Subcutaneous abdominal adipose tissue (tissue), 5 donors: ENCODE measurements at regions not wholly inside any gene's neighbourhood (a gene's known extent, or its start where the extent isn't known, plus 50 kb on each side); places are given as distances from the start of the nearest gene placed in this dataset.

Experiments
- H3K27ac ChIP-seq: one replicate; pipeline ENCODE4 v1.7.0; 2013; ENCODE audit warnings: low read depth, mild to moderate bottlenecking, inconsistent platforms, low read length, moderate library complexity
- H3K27me3 ChIP-seq, 5 donors: one replicate each; pipeline ENCODE4 v1.7.0; 2013; ENCODE audit warnings: low read length in 5 of 5, inconsistent platforms in 1 of 5; ENCODE audit not compliant: control insufficient read depth in 5 of 5, insufficient read depth in 4 of 5
- H3K36me3 ChIP-seq, 5 donors: one replicate each; pipeline ENCODE4 v1.7.0; 2013; ENCODE audit warnings: low read length in 5 of 5; ENCODE audit not compliant: control insufficient read depth in 5 of 5, insufficient read depth in 5 of 5
- H3K4me1 ChIP-seq, 5 donors: one replicate each; pipeline ENCODE4 v1.7.0; 2013; ENCODE audit warnings: low read length in 5 of 5, mild to moderate bottlenecking in 3 of 5, moderate library complexity in 1 of 5; ENCODE audit not compliant: control insufficient read depth in 5 of 5, insufficient read depth in 5 of 5
- H3K4me3 ChIP-seq, 5 donors: one replicate each; pipeline ENCODE4 v1.7.0; 2013; ENCODE audit warnings: low read length in 5 of 5, low read depth in 1 of 5
- H3K9ac ChIP-seq, 5 donors: one replicate each; pipeline ENCODE4 v1.7.0; 2013; ENCODE audit warnings: low read length in 5 of 5, mild to moderate bottlenecking in 4 of 5, moderate library complexity in 3 of 5
- H3K9me3 ChIP-seq, 5 donors: one replicate each; pipeline ENCODE4 v1.7.0; 2013; ENCODE audit warnings: low read length in 5 of 5; ENCODE audit not compliant: control insufficient read depth in 5 of 5
- donor health status: healthy.
- donor health status: healthy.
- donor health status: healthy.
- donor health status: healthy.
- donor health status: healthy.

DNA sequence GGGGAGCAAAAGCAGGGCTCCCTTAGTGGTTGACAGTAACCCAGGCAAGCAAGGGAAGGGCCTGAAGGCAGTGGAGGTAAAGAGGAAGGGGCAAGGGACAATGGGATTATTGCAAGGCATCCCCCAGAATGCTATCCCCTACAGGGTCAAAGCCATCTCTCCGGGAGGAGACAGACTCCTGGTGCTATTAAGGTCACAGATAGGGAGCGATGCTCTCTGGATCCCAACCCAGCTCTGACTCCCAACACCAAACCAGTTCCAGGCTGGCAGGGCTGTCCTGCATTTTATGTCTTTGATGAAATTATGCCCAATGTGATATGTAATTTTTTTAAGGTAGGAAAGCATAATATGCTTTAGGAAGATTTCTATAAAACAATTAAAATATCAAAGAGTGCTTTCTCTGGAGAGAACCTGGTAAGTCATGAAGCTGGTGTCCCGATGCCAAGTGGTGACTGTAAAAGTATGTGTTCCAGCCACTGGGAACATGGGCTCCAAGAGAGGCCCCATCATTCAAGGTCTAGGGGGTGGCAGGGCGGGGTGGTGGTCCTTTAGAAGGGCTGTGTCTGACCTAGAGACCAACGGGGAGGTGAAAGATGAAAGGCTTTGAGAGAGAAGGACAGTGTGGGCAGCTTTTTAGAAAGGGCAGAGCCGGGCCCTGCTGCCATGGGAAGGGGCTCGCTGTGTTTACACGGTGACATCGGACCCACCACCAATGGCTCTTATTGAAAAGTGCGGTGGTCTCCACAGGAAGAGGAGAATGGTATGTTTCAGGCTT, 276.5 kb downstream of the CDC5L start:
- Histone ChIP-seq H3K4me1 (peaks cover 0 to 6% (median 4%) of the 10 kb centered on the region in 5 donors), H3K9ac (no peak overlapping the region), H3K36me3 (no peaks in the 10 kb centered on the region), H3K4me3 (no peak overlapping the region), H3K9me3 (no peaks in the 10 kb centered on the region), H3K27ac (no peak overlapping the region), H3K27me3 (peaks cover 0 to 4% (median 0%) of the 10 kb centered on the region in 5 donors)

- Histone ChIP-seq H3K4me1 (peaks cover 0 to 6% (median 4%) of the 10 kb centered on the region in 5 donors), H3K36me3 (no peaks in the 10 kb centered on the region), H3K9ac (no peak overlapping the region), H3K27me3 (peaks cover 0 to 4% (median 0%) of the 10 kb centered on the region in 5 donors), H3K9me3 (no peaks in the 10 kb centered on the region), H3K4me3 (no peak overlapping the region), H3K27ac (no peak overlapping the region)
Observed at GRCh38 chr6:44664716-44665115, 277.2 kb downstream of the CDC5L start.

DNA sequence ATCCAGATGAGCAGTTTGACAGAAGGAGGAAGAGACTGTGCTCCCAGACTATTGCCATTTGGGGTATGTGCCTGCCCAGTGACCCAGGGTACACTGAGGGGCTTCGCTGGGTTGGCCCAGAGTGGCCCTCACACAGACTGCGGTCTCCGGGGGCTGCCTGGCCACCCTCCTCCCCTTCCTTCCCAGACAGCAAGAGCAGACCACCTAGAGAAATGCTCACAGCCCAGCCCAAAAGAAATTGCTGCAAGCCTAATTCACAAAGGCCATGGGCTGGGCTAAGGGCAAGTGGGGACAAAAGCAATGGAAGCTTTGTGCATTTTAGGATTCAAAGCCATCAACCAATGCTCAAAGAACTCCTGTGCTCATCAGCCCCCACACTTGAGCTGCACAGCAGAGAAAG, 277.6 kb downstream of the CDC5L start:
- Histone ChIP-seq H3K9ac (no peak overlapping the region), H3K4me1 (peaks cover 0 to 6% (median 4%) of the 10 kb centered on the region in 5 donors), H3K36me3 (no peaks in the 10 kb centered on the region), H3K9me3 (no peaks in the 10 kb centered on the region), H3K27me3 (peaks cover 0 to 4% (median 0%) of the 10 kb centered on the region in 5 donors), H3K27ac (no peak overlapping the region), H3K4me3 (no peak overlapping the region)

DNA sequence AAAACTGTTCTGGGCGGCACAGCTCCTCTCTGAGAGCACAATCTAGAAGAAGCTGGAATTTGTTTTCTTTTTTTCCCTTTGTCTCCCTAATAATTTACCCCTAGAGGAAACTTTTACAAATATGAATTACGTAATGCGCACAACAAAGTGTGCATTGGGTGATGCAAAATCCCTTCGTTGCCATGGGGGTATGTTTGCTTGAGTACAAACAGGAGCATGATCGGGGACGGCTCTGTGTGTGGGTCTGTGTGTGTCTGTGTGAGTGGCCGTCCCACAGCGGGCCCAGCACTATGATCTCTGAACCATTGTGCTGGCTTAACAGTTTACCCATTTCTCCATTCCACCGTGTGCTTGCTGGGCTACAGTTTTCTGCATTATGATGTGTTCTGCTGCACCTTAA, 278.2 kb downstream of the CDC5L start:
- peaks cover 0 to 6% (median 4%) of the 10 kb centered on the region in 5 donors for H3K4me1 ChIP-seq

GRCh38 chr6:44666324-44666723, 278.8 kb downstream of the CDC5L start:
- Histone ChIP-seq H3K27ac (no peak overlapping the region), H3K9me3 (no peaks in the 10 kb centered on the region), H3K4me1 (peaks cover 0 to 6% (median 4%) of the 10 kb centered on the region in 5 donors), H3K9ac (no peak overlapping the region), H3K36me3 (no peaks in the 10 kb centered on the region), H3K4me3 (no peak overlapping the region), H3K27me3 (peaks cover 0 to 4% (median 0%) of the 10 kb centered on the region in 5 donors)

More for the DNA sequence above, 278.2 kb downstream of the CDC5L start:
- Histone ChIP-seq H3K9me3 (no peaks in the 10 kb centered on the region), H3K9ac (no peak overlapping the region), H3K27me3 (peaks cover 0 to 4% (median 0%) of the 10 kb centered on the region in 5 donors), H3K27ac (no peak overlapping the region), H3K4me3 (no peak overlapping the region), H3K36me3 (no peaks in the 10 kb centered on the region)

DNA sequence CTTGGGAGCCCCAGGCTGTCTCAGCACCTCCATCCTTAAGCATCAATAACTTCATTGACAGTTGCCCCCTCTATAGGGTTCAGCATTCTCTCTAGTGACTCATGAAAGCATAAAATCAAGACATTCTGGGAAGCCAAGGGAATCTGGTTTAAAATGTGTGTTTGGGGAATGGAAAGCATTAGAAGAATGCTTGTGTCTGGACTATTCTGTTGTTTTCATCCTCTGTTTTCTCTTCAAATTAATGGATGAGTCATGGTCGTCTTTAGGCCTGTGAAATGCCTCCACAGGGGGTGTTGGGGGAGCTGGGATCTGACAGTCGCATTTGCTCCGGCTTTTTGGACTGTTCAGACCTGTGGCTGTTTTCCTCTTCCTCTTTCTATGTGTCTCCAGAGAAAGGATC, 279.7 kb downstream of the CDC5L start:
- Histone ChIP-seq H3K27ac (no peak overlapping the region), H3K9me3 (no peaks in the 10 kb centered on the region), H3K36me3 (no peaks in the 10 kb centered on the region), H3K9ac (no peak overlapping the region), H3K27me3 (peaks cover 0 to 4% (median 0%) of the 10 kb centered on the region in 5 donors), H3K4me1 (peaks cover 0 to 6% (median 4%) of the 10 kb centered on the region in 5 donors), H3K4me3 (no peak overlapping the region)

- no peak overlapping the region for H3K9ac ChIP-seq
- H3K27me3 ChIP-seq = peaks cover 0 to 4% (median 0%) of the 10 kb centered on the region in 5 donors
- H3K4me1 ChIP-seq = peaks cover 0 to 6% (median 4%) of the 10 kb centered on the region in 5 donors
- no peak overlapping the region for H3K4me3 ChIP-seq
- H3K27ac ChIP-seq = no peak overlapping the region
- H3K9me3 ChIP-seq = no peaks in the 10 kb centered on the region
- no peaks in the 10 kb centered on the region for H3K36me3 ChIP-seq
Observed at GRCh38 chr6:44667668-44668390, 280.3 kb downstream of the CDC5L start.

DNA sequence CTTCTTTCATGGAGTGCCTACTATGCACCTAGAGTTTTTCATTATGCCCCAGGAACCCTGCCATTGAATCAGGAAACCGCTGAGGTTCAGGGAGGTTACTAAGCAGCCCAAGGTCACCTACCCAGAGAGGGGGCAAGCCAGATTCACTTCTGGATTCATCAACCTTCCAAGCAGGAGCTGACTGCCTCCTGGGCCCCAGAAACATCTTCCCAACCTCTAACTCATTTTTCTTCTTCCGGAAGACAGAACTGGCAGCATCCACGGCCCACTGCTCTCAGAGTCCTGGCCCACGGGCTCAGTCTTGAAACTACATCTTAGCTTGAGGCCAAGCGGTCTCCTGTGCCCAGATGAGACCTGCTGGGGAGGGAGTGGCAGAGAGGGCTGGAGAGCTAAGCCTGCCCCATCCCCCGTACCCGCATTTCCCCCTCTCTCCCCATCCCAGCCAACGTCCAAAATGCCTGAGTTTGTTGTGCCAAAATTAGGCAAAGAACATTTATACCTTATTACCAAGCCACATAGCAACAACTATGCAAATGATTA, 281.0 kb downstream of the CDC5L start:
- Histone ChIP-seq H3K27me3 (no peaks in the 10 kb centered on the region), H3K27ac (no peak overlapping the region), H3K9me3 (no peaks in the 10 kb centered on the region), H3K9ac (no peak overlapping the region), H3K4me3 (no peak overlapping the region), H3K36me3 (no peaks in the 10 kb centered on the region), H3K4me1 (peaks cover 0 to 6% (median 4%) of the 10 kb centered on the region in 5 donors)

GRCh38 chr6:44668976-44669934, 281.7 kb downstream of the CDC5L start:
- Histone ChIP-seq H3K4me1 (peaks cover 0 to 6% (median 4%) of the 10 kb centered on the region in 5 donors), H3K27ac (no peak overlapping the region), H3K4me3 (no peak overlapping the region)

More at GRCh38 chr6:44668976-44669934, 281.7 kb downstream of the CDC5L start:
- Histone ChIP-seq H3K9ac (no peak overlapping the region), H3K9me3 (no peaks in the 10 kb centered on the region), H3K36me3 (no peaks in the 10 kb centered on the region), H3K27me3 (no peaks in the 10 kb centered on the region)
